Neural progenitor cell (in vitro differentiated cells): ENCODE measurements at regions not wholly inside any gene's neighbourhood (a gene's known extent, or its start where the extent isn't known, plus 50 kb on each side); places are given as distances from the start of the nearest gene placed in this dataset.

ENCODE experiments used
- CTCF ChIP-seq: fragments of 200-600 bp; sonication (generic); IDR thresholded peaks from 2 replicates; pipeline ENCODE4 v1.5.1; 2017; ENCODE audit warnings: antibody characterized with exemption, mild to moderate bottlenecking
- EZH2 ChIP-seq: fragments of 200-600 bp; sonication (generic); IDR thresholded peaks from 2 replicates; pipeline ENCODE4 v1.6.1; 2017; ENCODE audit warnings: antibody characterized with exemption, mild to moderate bottlenecking, moderate library complexity
- EZH2phosphoT487 ChIP-seq: fragments of 200-600 bp; sonication (generic); IDR thresholded peaks from 2 replicates; pipeline ENCODE4 v1.6.1; 2017; ENCODE audit warnings: antibody characterized with exemption

GRCh38 chr11:57885298-57886050 is 123.9 kb downstream of the CTNND1 start:
- TF ChIP-seq CTCF (no peak), EZH2 (no peak), EZH2phosphoT487 (no peak)
